ENCODE measurements at regions not wholly inside any gene's neighbourhood (a gene's known extent, or its start where the extent isn't known, plus 50 kb on each side); places are given as distances from the start of the nearest gene placed in this dataset.

DNA sequence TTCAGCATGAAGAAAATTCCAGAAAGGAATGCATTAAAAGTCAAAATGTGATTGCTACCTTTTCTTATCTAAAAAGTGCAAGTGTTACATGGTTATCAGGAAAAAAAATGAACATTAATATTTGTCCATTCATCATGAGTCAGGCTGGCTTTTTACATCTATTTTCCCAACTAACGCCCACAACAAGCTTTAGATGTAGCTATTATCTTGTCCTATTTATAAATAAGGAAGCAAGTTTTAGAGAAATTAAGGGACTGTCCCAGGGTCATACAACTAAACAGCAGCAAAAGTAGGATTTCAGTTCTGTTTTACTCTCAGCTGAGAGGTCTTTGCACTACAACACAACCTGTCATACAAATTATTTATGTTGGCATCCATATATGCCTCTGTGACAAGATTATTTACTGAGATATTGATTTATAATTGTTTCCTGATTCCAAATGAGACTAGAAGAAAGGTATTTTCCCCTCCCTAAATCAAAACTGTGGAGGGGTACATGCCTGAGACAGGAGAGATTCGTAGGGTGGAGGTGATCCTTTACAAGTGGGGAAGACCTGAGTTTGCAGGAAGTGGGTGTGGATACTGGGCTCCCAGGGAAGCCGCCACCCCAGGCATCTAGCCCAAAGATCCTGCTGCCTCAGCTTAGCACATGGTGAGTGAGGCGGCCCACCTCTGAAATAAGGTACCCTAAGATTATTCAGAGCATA, 57.2 kb upstream of the ARID5B start:
- Histone ChIP-seq H3K27me3 (ENCODE audit: low read depth, low read length) (no peaks in the 10 kb centered on the region), H3K36me3 (ENCODE audit: control insufficient read depth in 1 of 2, insufficient read depth in 2 of 2, low read length in 2 of 2) (no peaks in the 10 kb centered on the region), H3K9me3 (ENCODE audit: control insufficient read depth in 1 of 2, low read length in 2 of 2) (no peaks in the 10 kb centered on the region), H3K27ac (ENCODE audit: low read length) (peak overlapping the region; percentile 36), H3K4me3 (ENCODE audit: low read depth in 1 of 2, low read length in 2 of 2) (no peak overlapping the region), H3K4me1 (ENCODE audit: control insufficient read depth in 1 of 2, insufficient read depth in 2 of 2, low read length in 2 of 2) (peaks cover 0 to 4% of the 10 kb centered on the region in 2 donors)

DNA sequence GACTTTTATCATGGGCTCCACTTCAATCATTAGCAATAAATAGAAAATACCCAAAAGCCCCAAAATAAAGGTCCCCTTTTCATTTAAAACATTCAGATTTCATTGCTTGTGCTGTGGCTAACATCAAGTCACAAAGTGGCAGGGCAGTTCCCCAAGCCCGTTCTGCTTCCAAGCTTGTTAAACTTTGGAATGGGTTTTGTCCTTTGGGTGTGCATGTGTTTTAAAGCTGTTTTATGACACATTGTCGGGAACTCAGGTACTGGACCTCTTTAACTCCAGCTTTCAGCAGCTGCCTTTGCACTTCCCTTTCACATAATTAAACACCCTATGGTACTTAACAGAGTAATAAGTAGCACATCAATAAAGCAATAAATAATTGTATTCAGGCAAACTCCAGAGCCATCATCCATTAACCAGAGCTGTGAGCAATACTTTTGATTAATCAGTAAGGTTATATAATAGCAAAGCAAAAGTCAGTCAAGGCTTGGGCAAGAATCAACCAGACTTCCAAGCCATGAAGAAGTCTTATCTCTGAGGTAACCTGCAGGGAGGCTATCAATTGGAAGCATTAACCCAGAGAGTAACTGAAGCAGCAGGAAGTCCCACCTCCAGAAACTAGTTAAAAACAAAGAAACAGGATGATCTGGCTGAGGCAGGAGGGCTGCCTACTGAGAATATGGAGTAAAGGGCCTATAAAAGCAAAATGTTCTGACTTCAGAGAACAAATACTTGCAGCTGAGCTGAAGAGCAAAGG, 56.1 kb upstream of the ARID5B start:
- Histone ChIP-seq H3K27me3 (ENCODE audit: low read depth, low read length) (no peaks in the 10 kb centered on the region), H3K36me3 (ENCODE audit: control insufficient read depth in 1 of 2, insufficient read depth in 2 of 2, low read length in 2 of 2) (no peaks in the 10 kb centered on the region), H3K4me3 (ENCODE audit: low read depth in 1 of 2, low read length in 2 of 2) (no peak overlapping the region), H3K27ac (ENCODE audit: low read length) (peak overlapping the region; percentile 36), H3K4me1 (ENCODE audit: control insufficient read depth in 1 of 2, insufficient read depth in 2 of 2, low read length in 2 of 2) (no peaks in the 10 kb centered on the region), H3K9me3 (ENCODE audit: control insufficient read depth in 1 of 2, low read length in 2 of 2) (no peaks in the 10 kb centered on the region)

DNA sequence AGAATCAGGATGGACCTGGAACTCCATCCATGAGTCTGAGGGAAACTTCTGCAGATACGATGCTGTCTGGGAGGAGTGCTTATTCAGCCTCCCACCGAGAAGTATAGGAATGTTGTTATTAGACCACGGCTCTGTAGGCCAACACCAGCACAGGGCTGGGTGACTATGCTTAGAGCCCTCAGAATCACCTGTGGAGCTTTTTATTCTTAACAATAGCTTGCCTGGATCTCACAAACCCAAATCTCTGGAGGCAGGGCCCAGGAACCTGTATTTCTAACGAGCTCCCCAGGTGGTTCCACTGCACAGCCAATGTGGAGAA, 55.6 kb upstream of the ARID5B start:
- Histone ChIP-seq H3K36me3 (ENCODE audit: control insufficient read depth in 1 of 2, insufficient read depth in 2 of 2, low read length in 2 of 2) (no peaks in the 10 kb centered on the region), H3K4me1 (ENCODE audit: control insufficient read depth in 1 of 2, insufficient read depth in 2 of 2, low read length in 2 of 2) (no peaks in the 10 kb centered on the region), H3K9me3 (ENCODE audit: control insufficient read depth in 1 of 2, low read length in 2 of 2) (no peaks in the 10 kb centered on the region), H3K27me3 (ENCODE audit: low read depth, low read length) (no peaks in the 10 kb centered on the region), H3K27ac (ENCODE audit: low read length) (no peak overlapping the region), H3K4me3 (ENCODE audit: low read depth in 1 of 2, low read length in 2 of 2) (no peak overlapping the region)

DNA sequence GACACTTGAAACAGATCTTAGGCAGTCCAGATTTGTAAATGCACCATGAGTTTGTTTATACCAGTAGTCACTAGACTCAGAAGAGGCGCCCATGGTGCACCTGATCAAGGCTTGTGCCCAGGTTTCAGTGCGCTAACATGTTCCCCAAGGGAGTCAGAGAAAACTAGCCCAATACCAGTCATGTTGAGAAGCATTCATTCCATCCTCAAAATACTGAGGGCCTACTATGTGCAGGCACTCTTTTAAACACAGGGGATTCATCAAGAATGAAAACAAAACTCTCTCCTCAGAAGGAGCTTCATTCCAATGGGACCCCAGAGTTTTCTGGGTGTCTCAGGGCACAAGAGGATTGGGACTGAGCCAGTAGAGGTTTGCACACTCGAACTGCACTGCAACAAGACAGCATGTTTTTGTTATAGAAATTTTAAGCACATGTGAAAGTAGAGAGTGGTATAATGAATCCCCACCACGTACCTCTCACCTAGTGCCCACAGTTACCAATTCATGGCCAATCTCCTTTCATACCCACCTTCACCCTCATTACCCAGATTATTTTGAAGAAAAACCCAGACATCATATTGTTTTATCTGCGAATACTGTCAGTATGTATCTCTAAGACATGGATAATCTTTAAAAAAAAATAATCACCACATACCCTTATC, 55.0 kb upstream of the ARID5B start:
- Histone ChIP-seq H3K27me3 (ENCODE audit: low read depth, low read length) (no peaks in the 10 kb centered on the region), H3K4me3 (ENCODE audit: low read depth in 1 of 2, low read length in 2 of 2) (no peak overlapping the region), H3K27ac (ENCODE audit: low read length) (no peak overlapping the region), H3K9me3 (ENCODE audit: control insufficient read depth in 1 of 2, low read length in 2 of 2) (no peaks in the 10 kb centered on the region), H3K4me1 (ENCODE audit: control insufficient read depth in 1 of 2, insufficient read depth in 2 of 2, low read length in 2 of 2) (no peaks in the 10 kb centered on the region), H3K36me3 (ENCODE audit: control insufficient read depth in 1 of 2, insufficient read depth in 2 of 2, low read length in 2 of 2) (no peaks in the 10 kb centered on the region)

DNA sequence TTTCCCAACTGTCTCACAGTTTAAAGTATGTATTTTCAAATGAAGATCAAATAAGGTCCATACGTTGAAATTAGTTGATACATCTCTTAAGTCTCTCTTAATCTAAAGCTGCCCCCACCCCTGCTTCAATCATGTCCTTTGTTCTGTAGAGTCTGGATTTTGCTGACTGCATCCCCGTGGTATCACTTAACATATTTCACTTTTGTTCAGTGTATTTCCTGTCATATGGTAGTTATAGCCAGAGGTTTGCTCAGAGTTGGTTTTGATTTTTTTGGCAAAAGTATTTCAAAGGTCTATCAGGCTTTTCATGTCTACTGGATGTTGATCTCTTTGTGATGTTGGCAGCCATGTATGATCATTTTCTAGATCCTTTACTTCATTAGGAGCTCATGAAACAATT, 54.4 kb upstream of the ARID5B start:
- H3K9me3 ChIP-seq (ENCODE audit: control insufficient read depth in 1 of 2, low read length in 2 of 2): no peaks in the 10 kb centered on the region
- H3K4me3 ChIP-seq (ENCODE audit: low read depth in 1 of 2, low read length in 2 of 2): no peak overlapping the region
- no peak overlapping the region for H3K27ac ChIP-seq (ENCODE audit: low read length)
- H3K27me3 ChIP-seq (ENCODE audit: low read depth, low read length): no peaks in the 10 kb centered on the region
- H3K36me3 ChIP-seq (ENCODE audit: control insufficient read depth in 1 of 2, insufficient read depth in 2 of 2, low read length in 2 of 2): no peaks in the 10 kb centered on the region
- H3K4me1 ChIP-seq (ENCODE audit: control insufficient read depth in 1 of 2, insufficient read depth in 2 of 2, low read length in 2 of 2): no peaks in the 10 kb centered on the region

DNA sequence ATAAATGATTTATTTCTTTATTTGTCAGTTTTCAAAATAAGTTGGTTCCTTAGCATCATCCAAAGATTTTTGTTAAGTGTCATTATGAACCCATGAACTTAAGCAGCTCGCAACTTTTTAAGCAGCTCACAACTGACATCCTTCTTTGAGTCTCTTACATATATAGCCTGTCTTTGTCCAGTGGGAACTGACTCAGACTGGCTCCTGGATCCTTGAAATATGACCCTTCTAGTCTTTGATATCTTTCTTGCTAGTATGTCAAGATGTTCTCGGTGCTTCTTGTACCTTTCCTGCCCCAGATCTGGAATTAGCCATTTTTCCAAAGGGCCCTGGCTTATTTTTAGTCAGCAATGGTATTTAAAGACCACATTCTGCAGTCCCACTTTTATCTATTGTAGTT, 53.9 kb upstream of the ARID5B start:
- no peaks in the 10 kb centered on the region for H3K4me1 ChIP-seq (ENCODE audit: control insufficient read depth in 1 of 2, insufficient read depth in 2 of 2, low read length in 2 of 2)
- H3K4me3 ChIP-seq (ENCODE audit: low read depth in 1 of 2, low read length in 2 of 2): no peak overlapping the region
- H3K27ac ChIP-seq (ENCODE audit: low read length): no peak overlapping the region
- no peaks in the 10 kb centered on the region for H3K36me3 ChIP-seq (ENCODE audit: control insufficient read depth in 1 of 2, insufficient read depth in 2 of 2, low read length in 2 of 2)
- H3K9me3 ChIP-seq (ENCODE audit: control insufficient read depth in 1 of 2, low read length in 2 of 2): no peaks in the 10 kb centered on the region
- no peaks in the 10 kb centered on the region for H3K27me3 ChIP-seq (ENCODE audit: low read depth, low read length)

DNA sequence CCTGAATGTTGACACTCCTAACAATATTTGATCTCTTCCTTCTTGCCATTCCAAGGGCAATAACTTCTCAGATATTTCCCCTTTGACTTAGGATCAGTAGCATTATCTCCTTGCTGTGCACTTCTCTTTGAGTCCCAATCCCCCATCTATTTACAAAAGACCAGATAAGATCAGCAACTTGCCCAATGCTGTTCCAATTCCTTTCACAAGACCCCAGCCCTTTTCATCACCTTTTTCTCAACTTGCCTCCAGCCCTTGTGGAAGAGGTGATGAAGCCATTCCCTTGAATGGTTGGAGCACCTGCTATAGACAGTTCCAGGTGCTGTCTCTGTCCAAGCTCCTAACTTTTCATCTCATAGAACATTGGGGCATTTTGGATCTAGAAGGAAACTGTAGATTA, 51.1 kb upstream of the ARID5B start:
- no peak overlapping the region for H3K4me3 ChIP-seq (ENCODE audit: low read depth in 1 of 2, low read length in 2 of 2)
- H3K27ac ChIP-seq (ENCODE audit: low read length): no peak overlapping the region
- H3K4me1 ChIP-seq (ENCODE audit: control insufficient read depth in 1 of 2, insufficient read depth in 2 of 2, low read length in 2 of 2): no peaks in the 10 kb centered on the region
- no peaks in the 10 kb centered on the region for H3K9me3 ChIP-seq (ENCODE audit: control insufficient read depth in 1 of 2, low read length in 2 of 2)
- no peaks in the 10 kb centered on the region for H3K36me3 ChIP-seq (ENCODE audit: control insufficient read depth in 1 of 2, insufficient read depth in 2 of 2, low read length in 2 of 2)
- H3K27me3 ChIP-seq (ENCODE audit: low read depth, low read length): no peaks in the 10 kb centered on the region
